ENCODE measurements at regions not wholly inside any gene's neighbourhood (a gene's known extent, or its start where the extent isn't known, plus 50 kb on each side); places are given as distances from the start of the nearest gene placed in this dataset.

- DNase-seq, result peak in 1 of 3 donors; percentile 16
Observed at GRCh38 chr12:123040106-123040505, 59.6 kb downstream of the ARL6IP4 start.

- no peak for DNase-seq
Observed at GRCh38 chr12:123038966-123039365, 58.5 kb downstream of the ARL6IP4 start.

DNA sequence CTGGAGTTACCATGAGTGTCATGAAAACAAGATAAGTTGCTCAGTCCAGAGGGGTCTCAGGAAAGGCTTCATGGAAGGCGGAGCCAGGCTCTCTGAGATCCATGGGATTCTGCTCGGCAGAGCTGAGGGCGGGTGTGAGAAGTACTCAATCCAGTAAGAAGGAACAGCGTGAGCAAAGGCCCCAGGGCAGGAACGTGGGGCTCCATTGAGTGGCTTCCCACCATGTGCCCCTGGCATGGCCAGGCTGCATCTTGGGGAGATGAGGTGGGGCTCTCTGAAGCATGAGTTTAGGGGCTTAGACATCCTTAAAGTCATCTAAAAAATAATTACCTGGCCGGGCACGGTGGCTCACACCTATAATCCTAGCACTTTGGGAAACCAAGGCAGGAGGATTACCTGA is 58.0 kb downstream of the ARL6IP4 start:
- no peak for DNase-seq

DNA sequence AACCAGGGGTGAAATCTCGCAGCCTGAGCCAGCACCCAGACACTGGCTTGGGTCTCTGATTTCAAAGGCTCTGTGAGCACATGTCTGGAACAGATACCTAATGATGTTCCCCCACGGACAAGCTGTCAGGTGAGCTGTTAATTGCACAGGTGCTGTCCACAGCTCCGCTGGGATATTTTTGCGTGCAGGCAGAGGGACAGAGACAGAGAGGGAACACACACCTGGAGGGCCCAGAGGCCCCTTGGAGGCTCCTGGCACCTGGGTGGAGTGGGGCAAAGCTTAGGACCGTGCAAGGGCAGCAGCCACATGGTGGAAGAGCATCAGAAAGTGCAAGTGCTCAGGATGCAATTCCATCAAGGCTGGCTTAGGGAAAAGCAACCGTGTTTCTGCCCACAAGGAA is 57.3 kb downstream of the ARL6IP4 start:
- no peak for DNase-seq

DNA sequence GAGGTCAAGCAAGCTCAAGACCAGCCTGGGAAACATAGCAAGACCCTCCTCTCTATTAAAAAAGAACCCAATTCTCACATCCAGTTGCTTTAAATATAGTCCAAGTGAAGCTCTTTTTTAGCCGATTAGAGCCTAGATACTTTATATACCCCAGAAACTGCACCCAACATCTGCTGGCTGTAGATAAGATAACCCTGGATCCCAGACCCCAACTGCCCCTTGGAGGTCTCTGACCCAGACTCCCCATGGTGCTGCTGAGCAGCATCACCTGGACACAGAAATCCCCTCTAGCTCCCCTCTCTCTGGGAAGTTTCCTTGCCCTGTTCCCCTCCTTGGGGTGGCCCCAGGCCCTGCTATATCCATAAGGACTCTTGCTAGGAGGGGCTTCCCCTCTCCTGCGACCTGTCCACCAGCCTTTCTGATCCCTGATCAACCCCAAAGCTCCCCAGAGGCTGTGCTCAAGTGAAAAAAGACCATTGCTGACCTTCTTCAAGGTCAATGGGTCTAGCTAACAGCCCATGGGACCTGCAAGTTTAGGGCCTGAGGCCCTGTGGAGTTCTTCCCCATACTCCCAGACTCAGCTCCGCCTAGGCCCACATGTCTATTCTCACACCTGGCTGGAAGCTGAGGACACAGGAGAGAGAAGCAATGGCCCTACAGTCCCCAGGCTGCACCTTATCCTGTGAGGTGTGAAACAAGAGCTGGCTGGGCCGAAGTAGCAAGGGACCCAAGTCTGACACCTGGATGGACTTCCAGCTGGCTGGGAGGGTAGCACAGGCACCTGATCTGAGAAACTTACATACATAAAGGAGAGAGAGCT is 56.2 kb downstream of the ARL6IP4 start:
- DNase-seq, result no peak

GRCh38 chr12:123035841-123036240 is 55.4 kb downstream of the ARL6IP4 start:
- no peak for DNase-seq

DNA sequence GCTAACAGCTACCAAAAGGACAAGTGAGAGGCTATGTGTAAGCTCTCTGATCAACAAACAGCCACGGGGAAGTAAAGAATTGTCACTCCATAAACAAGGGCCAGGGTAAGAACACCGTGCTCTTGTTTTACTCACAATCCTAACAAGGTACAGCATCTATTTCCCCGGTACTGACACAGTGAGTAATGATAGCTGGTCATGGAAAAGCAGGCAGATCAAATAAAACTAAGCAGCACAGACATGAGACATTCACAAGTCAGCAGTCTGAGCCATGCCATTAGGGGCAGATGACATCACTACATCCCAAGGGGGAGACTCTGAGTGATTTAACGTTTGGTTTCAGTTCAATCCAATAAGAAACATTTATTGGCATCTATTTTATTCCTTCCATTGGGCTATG is 54.4 kb downstream of the ARL6IP4 start:
- peak; percentile 29 to 52 (median 42) for DNase-seq

DNA sequence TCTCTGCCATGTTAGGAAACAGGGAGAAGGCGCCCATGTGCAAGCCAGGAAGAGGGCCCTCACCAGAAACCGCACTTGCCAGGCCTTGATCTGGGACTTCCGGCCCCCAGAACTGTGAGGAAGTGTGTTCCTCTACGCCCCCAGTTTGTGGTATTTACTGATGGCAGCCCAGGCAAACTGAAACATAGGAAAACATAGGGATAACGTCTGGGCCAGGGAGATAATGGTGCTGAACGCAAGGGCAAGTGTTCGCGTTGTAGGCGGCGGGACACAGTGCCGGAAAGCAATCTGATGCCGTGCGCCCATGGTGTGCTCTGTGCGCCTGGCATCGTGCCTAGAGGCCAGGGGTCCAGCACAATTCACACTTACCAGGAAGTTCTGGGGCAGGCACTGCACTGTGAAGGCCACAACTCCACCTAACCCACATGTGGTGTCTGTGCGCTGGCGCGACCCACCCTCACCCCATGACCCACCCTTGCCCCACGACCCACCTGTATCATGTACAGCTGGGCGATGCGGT is 53.6 kb downstream of the ARL6IP4 start:
- DNase-seq, result peak; percentile 36 to 48 (median 38)

DNA sequence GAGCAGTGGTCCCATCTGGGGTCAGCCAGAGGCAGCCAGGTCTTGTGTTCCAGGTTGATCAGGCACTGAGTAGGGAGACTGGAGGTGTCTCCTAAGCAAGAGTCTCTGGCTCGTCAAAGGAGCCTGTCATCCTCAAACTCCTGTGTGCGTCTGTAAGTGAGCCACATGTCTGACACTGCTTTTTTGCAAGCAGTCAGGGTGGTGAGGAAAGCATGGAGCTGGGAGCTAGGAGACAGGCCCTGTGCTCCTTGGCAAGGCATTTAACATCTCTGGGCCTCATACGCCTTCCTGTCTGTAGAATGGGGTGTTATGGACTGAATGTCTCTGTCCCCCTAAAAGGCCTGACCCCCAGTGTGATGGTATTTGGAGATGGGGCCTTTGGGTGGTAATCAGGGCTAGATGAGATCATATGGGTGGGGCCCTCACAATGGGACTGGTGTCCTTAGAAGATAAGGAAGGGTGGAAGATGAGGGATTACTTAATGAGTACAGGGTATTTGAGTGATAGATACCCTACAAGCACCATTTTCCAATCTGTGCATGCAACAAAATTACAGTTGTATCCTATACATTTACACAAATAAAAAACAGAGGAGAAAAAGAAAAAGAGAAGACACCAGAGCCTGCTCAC is 53.0 kb downstream of the ARL6IP4 start:
- DNase-seq, result no peak

DNA sequence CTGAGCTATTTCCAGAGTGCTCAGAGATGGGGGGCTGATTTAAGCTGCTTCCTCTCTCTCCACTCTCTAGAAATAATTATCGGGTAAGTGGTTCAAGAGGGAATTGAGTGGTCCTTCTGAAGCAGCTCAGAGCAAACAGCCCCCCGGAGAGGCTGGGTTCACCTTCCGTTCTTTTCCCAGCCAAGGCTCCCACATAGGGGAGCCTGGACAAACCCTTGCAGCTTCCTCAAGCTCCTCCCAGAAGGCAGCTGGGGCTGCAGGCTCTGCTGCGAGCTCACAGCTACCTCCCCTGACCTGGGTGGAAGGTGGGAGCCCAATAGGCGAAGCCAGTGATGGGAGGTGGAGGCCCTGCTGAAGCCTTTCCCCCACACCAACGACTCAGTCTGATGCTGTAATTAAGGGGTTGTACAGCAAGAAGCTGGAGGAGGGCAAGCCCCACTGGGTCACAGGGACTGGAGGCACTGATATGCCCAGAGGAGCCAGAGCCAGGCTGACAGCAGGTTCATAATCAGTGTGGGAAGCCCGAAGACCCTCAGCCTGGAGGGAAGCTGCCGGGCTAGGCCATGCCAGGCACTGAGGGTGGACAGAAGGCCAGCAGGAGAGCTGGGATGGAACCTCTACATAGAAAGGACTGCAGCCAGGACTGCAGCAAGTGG is 52.4 kb downstream of the ARL6IP4 start:
- DNase-seq, result no peak
